ENCODE measurements at regions not wholly inside any gene's neighbourhood (a gene's known extent, or its start where the extent isn't known, plus 50 kb on each side); places are given as distances from the start of the nearest gene placed in this dataset.
"Not testable (repeated sequence)": the region's sequence is repeated elsewhere in the genome, so short reads cannot be mapped to it uniquely, and the experiment has no call there.

DNA sequence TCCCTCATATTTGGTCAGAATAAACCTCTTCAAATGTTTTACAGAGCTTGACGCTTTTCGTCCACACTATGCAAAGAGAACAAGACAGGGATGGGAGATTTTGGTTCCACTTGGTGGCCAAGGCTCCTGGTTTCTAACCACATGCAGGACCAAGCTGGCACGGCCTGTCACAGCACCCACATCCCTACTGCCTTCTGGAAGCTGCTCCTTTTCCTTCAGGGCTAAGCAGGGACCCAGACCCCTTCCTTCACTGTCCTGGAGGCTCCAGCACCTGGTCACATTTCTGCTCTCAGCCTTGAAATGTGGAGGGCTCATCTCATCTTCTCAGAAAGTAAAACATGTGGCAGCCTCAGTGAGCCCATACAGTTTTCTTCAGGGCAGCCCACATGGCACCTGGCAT lies 50.4 kb upstream of the ARHGEF7 start:
- DNase-seq (ENCODE audit: low read depth in 2 of 2): no peak

DNA sequence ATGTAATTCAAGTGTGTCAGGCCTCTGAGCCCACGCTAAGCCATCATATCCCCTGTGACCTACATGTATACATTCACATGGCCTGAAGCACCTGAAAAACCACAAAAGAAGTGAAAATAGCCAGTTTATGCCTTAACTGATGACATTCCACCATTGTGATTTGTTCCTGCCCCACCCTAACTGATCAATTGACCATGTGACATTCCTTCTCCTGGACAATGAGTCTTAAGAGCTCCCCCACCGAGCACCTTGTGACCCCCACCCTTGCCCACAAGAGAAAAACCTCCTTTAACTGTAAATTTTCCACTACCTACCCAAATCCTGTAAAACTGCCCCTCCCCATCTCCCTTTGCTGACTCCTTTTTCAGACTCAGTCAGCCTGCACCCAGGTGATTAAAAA lies 52.1 kb upstream of the ARHGEF7 start:
- DNase-seq (ENCODE audit: low read depth in 2 of 2): no peak

DNA sequence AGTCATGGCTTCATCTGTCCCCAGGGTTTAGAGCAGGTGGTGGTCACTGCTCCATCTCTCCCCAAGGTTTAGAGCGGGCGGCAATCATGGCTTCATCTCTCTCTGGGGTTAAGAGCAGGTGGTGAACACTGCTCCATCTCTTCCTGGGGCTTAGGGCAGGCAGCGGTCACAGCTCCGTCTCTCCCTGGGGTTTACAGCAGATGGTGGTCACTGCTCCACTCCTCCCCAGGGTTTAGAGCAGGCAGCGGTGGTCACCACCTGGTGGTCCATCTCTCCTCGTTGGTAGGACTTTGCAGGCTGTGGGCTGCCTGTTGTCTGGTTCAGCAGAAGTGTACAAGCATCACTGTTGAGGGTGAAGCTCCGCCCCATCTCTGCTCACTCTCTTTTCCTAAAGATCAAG lies 52.8 kb upstream of the ARHGEF7 start:
- DNase-seq (ENCODE audit: low read depth in 2 of 2): no peak

DNA sequence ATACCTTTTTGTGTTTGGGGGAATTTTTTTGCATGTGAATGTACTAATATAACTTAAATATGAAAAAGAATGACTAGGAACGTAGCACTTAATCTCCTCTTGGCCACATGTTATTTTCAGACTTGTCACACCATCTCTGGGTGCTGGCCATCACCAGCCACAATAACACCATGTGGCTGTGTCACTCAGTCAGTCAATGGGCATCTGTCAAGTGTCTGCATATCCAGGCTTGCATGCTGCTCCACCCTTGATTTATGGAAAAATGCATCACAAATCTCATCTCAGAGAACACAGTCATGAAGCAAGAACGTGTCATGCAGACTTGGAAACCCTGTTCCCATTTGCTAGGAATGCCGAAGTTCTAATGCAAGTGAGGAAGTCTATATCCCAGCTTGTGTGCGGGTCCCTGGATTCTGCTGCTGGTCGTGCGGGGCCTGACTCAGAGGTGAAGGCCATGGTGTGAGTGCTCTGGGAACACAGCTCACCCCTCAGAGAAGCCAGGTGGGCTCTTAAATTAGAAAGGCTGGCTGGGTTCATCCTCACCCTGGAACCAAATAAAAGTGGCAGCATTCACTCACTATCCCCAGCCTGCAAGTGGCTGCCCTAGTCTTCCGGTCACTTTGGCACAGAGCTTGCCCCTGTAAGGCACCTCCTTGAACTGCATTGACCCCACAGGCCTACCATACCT lies 53.6 kb upstream of the ARHGEF7 start:
- no peak for DNase-seq (ENCODE audit: low read depth in 2 of 2)

DNA sequence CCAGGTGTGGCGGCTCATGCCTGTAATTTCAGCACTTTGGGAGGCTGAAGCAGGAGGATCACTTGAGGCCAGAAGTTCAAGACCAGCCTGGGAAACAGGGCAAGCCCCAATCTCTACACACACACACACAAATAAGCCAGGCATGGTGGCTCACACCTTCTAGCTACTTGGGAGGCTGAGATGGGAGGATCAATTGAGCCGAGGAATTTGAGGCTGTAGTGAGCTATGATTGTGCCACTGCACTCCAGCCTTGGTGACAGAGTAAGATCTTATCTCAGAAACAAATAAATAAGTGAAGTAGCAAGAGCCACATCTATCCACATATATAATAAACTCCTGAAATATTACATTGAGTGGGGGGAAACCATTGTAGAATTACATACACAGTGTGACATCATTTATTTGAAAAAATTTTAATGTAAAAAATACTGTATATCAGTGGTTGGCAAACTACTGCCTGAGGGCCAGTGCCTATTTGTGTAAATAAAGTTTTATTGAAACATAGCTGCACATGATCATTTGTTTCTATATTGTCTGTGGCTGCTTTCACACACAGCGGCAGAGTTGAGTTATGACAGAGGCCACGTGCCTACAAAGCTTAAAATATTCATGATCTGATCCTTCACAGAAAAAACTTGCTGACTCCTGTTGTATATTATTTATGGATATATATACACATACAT lies 54.7 kb upstream of the ARHGEF7 start:
- DNase-seq (ENCODE audit: low read depth in 2 of 2): no peak

DNA sequence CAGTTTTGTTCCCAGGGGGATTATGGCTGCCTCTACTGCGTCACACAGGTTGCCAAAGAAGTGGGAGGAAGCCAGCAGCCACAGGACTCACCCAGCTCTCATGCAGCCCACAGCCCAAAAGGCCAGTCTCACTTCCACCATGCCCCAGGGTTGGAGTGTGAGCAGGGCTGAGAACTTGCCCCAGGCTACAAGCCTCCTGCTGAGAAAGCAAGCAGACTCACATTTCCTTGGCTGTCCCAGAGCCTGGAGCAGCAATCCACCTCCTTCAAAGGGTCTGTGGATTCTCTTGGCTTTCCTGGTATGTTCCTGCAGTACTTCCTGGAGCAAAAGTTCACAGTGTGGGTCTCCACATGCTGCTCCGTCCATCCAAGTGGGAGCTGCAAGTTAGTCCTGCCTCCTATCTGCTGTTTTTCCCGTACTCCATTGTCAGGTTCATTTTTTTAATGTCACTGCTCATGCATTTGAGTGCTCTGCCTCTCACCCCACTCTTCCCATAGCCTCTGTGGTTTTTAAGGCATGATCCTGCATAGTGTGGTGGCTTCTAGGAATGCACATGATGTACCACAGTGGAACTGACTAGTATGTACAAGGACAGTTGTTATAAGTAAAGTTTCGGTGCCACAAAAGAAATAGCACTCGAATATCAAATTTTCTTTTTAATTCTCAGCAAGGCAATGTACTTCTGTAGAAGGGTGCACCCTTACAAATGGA lies 56.2 kb upstream of the ARHGEF7 start:
- no peak for DNase-seq (ENCODE audit: low read depth in 2 of 2)

DNA sequence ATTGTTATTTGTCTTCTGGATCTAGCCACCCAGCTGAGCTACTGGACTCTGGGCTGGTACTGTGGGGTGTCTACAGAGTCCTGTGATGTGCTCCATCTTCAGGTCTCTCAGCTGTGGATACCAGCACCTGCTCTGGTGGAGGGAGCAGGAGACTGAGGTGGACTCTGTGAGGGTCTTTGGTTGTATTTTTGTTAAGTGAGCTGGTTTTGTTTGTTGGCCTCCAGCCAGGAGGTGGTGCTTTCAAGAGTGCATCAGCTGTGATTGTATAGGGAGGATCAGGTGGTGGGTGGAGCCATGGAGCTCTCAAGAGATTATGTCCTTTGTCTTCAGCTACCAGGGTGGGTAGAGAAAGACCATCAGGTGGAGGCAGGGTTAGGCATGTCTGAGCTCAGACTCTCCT lies 56.8 kb upstream of the ARHGEF7 start:
- not testable (repeated sequence) for DNase-seq (ENCODE audit: low read depth in 2 of 2)

DNA sequence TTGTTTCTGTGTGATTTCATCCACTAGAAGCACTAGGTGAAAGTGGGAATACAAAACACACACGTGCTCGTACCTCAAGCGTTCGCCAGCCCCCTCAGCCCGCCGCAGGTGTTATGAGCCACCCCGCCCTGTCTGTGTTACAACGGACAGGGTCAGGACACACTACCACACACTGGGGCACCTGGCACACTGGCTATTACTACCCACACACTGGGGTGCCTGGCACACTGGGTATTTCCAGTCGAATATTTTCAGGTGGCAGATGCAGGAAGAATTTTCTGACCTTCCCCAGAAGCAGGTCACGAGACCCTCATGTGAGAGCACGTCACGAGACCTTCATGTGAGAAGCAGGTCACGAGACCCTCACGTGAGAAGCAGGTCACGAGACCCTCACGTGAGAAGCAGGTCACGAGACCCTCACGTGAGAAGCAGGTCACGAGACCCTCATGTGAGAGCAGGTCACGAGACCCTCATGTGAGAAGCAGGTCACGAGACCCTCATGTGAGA lies 63.3 kb upstream of the ARHGEF7 start:
- DNase-seq (ENCODE audit: low read depth in 2 of 2): not testable (repeated sequence)

DNA sequence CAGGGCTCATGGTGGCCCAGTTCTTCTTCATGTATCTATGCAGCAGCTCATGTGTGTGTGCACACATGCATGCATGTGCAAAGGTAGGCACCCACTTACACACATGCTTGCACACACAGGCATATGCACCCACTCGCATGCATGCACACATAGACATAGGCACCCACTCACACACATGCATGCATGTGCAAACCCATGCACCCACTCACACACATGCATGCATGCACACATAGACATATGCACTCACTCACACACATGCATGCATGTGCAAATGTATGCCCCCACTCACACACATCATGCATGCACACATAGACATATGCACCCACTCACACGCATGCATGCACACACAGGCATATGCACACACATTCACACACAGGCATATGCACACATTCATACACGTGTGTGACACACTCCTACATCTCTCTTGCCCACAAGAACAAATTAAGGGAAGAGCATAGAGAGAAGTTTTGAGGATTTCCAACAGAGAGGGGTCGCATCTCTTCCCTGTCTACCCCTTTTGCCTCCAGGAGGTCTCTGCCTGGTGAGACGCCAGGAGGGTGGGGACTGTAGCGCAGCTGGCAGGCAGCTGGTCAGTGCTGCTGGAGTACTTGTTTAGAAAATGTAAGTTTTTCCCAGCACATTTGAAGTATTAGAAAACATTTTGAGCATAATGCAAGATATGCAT lies 63.9 kb upstream of the ARHGEF7 start:
- no peak for DNase-seq (ENCODE audit: low read depth in 2 of 2)

DNA sequence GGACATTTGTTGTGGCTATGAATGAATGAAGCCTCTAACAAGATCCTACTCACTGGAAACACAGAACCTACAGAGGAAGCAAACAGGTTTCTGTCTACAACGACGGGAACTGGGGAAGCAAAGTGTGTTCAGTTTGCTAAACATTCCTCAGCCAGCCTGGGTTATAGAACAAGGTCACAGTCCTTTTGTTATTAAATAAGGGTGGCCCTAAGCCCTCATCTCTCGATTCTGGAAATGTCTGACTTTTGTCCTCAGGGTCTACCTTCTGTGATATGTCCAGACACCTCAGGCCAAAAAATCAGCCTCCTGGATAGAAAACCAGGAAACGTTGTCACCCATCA lies 64.6 kb upstream of the ARHGEF7 start:
- no peak for DNase-seq (ENCODE audit: low read depth in 2 of 2)

DNA sequence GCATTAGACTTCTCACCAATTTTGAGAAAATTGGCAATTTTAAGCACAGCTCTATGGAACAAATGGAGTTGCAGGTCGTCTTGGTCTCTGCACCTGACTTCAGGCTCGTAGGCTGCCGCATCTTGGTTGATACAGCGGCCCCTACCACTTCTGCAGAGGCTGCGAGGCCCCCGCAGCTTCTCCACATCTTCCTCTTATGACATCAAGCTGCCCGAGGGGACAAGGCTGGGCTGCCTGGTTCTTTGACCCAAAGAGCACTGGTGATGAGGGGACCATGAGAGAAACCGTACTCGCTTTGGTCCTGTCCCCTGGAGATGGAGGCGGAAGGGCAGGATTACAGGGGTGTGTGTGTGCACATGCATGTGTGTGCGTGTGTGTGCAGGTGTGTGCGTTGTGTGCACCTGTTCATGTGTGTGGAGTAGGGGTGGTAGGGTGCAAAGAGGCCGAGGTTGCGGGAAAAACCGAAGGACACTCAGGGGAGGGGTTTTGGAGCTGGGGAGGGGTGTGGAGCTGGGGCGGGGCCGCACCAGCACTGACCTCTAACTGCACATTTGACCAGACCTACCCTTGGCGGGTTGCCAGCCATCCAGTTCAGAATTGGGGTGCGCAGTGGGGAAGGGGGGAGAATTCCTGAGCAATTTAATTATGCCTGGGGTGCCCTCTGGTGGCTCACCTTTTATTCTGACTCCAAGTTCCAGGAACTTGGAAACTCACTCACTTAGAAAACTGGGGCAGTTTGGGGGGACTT lies 65.1 kb upstream of the ARHGEF7 start:
- DNase-seq (ENCODE audit: low read depth in 2 of 2): peak; percentile 40 to 43

DNA sequence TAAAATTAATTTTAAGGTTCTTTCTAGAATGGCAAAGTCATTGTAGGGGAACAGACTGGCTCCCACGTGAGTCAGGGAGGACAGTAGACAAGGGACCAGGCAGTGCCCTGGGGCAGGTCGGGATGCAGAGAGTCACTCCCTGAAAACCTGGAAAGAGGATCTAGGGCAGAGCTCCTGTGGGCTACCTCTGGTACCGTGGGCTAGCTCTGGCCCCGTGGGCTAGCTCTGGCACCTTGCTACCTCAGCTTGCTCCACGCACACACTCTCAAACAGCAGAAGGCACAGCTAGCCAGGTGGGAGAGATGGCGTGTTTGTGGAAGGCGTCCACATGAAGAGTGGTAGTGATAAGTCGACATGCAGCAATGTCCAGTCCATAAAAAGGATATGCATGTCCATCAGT lies 66.7 kb upstream of the ARHGEF7 start:
- no peak for DNase-seq (ENCODE audit: low read depth in 2 of 2)

DNA sequence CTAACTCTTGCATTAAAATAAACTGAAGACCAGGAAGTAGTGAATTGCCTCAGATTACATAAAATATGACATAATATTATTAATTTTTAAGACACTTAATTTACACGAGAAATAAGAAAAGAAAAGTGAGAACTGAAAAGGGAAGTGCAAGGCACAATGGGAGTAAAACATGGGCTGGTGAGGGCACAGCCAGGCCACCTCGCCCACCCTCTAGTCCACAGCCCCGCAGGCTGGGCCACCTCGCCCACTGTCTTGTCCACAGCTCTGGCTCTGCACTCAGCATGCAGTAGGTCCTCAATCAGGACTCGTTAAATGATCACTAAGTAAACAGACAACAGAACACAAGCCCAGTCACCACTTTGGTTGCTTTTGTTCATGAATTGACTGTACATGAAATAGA lies 67.8 kb upstream of the ARHGEF7 start:
- DNase-seq (ENCODE audit: low read depth in 2 of 2): no peak

DNA sequence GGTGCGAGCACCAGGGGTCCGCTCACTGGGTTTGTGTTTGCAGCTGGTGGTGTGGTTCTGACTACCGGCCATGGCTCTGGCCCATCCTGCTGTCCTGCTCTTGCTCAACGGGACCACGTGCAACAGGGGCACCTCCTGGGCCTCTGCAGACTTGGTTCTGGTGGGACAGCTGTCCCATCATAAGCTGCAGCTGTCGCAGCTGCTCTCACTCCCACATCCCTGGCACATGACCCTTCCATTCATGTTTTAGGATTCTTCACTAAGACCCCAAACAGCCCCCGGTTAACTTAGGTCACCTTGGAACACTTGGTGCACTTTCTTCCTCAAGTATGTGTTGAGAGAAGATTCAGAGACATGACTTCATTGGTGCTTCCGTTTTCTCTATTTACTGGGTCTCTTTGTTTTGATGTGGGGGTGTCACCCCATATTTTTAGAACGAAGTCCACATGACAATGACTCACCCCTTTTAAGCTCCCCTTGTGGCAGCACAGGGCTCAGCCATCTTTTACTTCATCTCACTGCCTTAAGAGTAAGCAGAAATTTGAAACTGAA lies 68.4 kb upstream of the ARHGEF7 start:
- peak in 1 of 2 donors; percentile 78 for DNase-seq (ENCODE audit: low read depth in 2 of 2)

DNA sequence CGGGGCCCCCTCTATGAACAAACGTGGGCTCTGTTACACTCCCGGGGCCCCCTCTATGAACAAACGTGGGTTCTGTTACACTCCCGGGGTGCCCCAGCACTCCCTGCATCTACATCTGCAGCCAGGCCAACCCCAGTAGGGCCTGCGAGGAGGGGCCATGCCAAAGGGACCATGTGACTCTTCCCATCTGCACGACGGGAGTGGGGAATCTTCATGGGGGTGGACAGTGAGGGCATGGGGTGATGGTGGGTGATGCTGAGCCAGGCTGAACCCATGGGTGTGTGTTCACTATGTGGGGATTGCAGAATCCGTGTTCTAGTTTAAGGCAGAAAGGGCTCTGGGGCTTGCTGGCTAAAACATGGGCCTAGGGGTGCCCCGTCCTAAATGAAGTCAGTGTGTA lies 69.9 kb upstream of the ARHGEF7 start:
- DNase-seq (ENCODE audit: low read depth in 2 of 2): no peak

DNA sequence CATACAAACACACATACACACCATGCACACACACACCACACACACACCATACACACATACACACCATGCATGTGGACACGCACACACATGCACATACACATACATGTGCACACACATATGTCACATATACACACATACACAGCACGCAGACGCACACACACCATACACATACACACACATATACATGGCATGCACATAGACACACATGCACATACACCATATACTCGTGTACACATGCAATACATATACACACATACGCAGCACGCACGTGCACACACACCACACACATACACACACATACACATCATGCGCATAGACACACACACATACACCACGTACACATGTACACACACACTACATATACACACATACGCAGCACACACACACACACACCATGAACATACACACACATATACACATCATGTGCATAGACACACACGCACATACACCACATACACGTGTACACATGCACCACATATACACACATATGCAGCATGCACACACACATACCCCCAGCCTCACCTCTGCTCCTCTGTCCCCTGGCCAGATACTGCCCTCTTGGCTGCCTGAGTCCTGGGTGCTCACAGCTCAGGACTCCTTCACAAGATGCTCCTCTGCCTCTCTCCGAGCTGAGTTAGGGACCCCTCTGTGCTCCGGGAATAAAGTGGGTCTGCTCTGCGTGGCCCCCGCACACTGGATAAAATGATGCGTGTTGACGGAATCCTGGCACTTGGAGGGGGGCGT lies 70.9 kb upstream of the ARHGEF7 start:
- DNase-seq (ENCODE audit: low read depth in 2 of 2): no peak

DNA sequence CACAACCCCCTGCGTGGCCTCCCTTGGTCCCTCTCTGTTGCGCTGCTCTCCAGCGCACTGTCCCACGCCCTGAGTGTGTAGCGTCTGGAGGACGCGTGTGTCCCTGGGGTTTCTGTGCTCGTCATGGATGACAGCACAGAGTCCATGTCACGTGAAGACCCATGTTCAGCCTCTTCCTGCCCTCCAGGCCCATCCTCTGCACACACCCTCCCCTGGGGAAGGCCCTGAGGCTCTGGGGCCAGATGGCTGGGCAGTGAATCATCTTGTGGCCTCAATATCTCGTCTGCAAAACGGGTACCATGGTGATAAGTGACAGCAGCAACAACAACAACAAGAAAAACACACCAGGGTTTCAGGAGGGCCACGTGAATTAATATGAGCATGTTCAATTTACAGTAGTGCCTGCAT lies 71.5 kb upstream of the ARHGEF7 start:
- DNase-seq (ENCODE audit: low read depth in 2 of 2): peak in 1 of 2 donors; percentile 42

DNA sequence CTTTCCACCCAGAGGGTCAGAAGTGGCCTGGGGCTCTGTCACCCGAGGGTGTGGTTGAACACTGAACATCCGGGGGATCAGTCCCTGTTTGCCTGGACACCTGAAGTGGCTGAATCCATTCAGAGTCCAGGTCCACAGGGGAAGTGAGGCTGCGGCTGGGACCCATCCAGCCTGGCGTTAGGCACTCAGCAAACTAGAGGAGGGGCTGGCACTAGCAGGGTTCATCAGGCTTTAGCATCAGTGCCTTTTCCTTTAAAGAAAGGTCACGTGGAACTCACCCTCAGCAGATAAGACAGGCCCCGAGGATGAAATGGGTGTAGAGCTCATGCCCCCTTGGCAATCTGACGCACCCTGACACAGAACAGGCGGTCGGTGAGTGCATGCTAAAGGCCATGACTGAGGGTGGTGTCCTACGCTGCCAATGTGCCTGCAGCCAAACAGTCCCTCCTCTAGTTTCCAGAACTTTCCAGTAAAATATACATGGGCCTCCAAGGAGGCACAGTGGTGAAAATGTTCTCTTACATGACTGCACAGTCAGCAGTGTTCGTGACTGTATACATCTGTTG lies 72.4 kb upstream of the ARHGEF7 start:
- DNase-seq (ENCODE audit: low read depth in 2 of 2): no peak

DNA sequence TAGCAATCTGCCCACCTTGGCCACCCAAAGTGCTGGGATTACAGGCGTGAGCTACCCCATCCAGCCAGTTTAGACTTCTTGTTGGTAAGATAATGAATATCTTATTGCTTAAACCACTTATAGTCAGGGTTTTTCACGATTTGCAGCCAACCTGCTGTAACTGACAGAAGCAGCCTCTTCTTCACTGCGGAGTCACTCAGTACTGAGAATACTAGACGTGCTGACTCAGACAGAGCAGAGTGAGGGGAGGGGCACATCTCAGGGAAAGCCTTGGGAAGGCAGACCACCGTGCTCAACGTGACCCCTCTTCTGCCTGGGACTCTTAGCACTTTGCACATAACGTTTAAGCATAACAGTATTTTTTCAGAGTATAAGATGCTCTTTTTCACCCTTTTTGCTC lies 74.3 kb upstream of the ARHGEF7 start:
- DNase-seq (ENCODE audit: low read depth in 2 of 2): no peak

DNA sequence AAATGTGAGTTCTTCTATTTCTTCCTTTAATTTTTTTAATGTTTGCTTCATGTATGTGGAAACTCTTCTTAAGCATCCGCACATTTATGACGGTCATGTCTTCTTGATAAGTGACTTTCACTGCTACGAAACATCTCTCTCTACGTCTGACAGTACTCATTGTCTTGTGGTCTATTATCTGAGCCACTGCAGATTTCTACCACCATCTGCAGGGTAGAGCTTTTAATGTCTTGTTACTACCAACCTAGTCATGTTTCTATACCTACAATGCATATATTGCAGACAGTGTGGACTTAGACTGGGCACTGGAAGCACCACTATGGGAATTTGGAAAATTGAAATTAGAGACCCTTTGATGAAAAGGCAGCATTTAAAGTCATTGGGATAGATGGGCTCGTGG lies 75.4 kb upstream of the ARHGEF7 start:
- no peak for DNase-seq (ENCODE audit: low read depth in 2 of 2)
